Mammary epithelial cell (primary cell): ENCODE measurements at regions not wholly inside any gene's neighbourhood (a gene's known extent, or its start where the extent isn't known, plus 50 kb on each side); places are given as distances from the start of the nearest gene placed in this dataset.

Experiments
- CTCF ChIP-seq, 2 donors: IDR thresholded peaks in 1 of 2; conservative IDR thresholded peaks in 1 of 2; 2 replicates each; pipeline ENCODE4 v1.5.1; 2011 to 2012; ENCODE audit warnings: inconsistent platforms in 2 of 2, low read length in 2 of 2, mild to moderate bottlenecking in 2 of 2, control low read depth in 1 of 2, low read depth in 1 of 2; ENCODE audit not compliant: insufficient read depth in 1 of 2; ENCODE audit errors: extremely low read depth in 1 of 2
- EZH2 ChIP-seq: IDR thresholded peaks from 2 replicates; pipeline ENCODE4 v1.6.1; 2012; ENCODE audit warnings: low read length, inconsistent platforms, borderline replicate concordance

- no peak for TF ChIP-seq EZH2
- TF ChIP-seq CTCF (conservative IDR thresholded peaks at IDR 0.05 in 1 of 2, IDR thresholded peaks at IDR 0.05 in 1 of 2; ENCODE audit: extremely low read depth in 1 of 2, insufficient read depth in 1 of 2, low read depth in 1 of 2, low read length in 2 of 2), result peak in 1 of 2 donors; percentile 17
Observed at GRCh38 chr2:147482916-147483669, 361.7 kb upstream of the ACVR2A start.
